Stimulated activated CD4-positive, alpha-beta T cell treated with anti-CD3 and anti-CD28 coated beads, Interleukin-15, amount 100 ng/mL, for 48 hours (primary cell): ENCODE measurements at regions not wholly inside any gene's neighbourhood (a gene's known extent, or its start where the extent isn't known, plus 50 kb on each side); places are given as distances from the start of the nearest gene placed in this dataset.

Source experiments
- DNase-seq, 2 donors: peaks; one replicate each; pipeline ENCODE4 v3.0.0-alpha.2; 2020; ENCODE audit warnings: low read depth in 2 of 2

- DNase-seq = no peak
These were observed 216.1 kb upstream of the RASA1 start for GRCh38 chr5:87051502-87052113.

GRCh38 chr5:87053146-87053545 is 214.5 kb upstream of the RASA1 start:
- no peak for DNase-seq

- no peak for DNase-seq
These were observed 212.9 kb upstream of the RASA1 start for GRCh38 chr5:87054821-87055220.

- DNase-seq = no peak
These were observed 206.6 kb upstream of the RASA1 start for GRCh38 chr5:87061046-87061445.

GRCh38 chr5:87069311-87069710 is 198.4 kb upstream of the RASA1 start:
- DNase-seq = no peak

GRCh38 chr5:87069974-87070608 is 197.6 kb upstream of the RASA1 start:
- DNase-seq = no peak

- no peak for DNase-seq
These were observed 193.6 kb upstream of the RASA1 start for GRCh38 chr5:87074072-87074471.

GRCh38 chr5:87074934-87075541 is 192.6 kb upstream of the RASA1 start:
- DNase-seq = no peak

GRCh38 chr5:87076411-87076810 is 191.3 kb upstream of the RASA1 start:
- DNase-seq = no peak

GRCh38 chr5:87076931-87077330 is 190.8 kb upstream of the RASA1 start:
- DNase-seq = no peak

GRCh38 chr5:87079219-87079618 is 188.5 kb upstream of the RASA1 start:
- DNase-seq = no peak

GRCh38 chr5:87081016-87081415 is 186.7 kb upstream of the RASA1 start:
- DNase-seq = no peak

GRCh38 chr5:87081511-87082372 is 185.9 kb upstream of the RASA1 start:
- DNase-seq = no peak

GRCh38 chr5:87094347-87094746 is 173.3 kb upstream of the RASA1 start:
- DNase-seq = no peak

GRCh38 chr5:87094833-87095232 is 172.8 kb upstream of the RASA1 start:
- no peak for DNase-seq

- no peak for DNase-seq
These were observed 171.9 kb upstream of the RASA1 start for GRCh38 chr5:87095787-87096186.

GRCh38 chr5:87097664-87098063 is 170.0 kb upstream of the RASA1 start:
- DNase-seq = no peak

- DNase-seq = no peak
These were observed 168.3 kb upstream of the RASA1 start for GRCh38 chr5:87099291-87099839.

GRCh38 chr5:87099968-87100367 is 167.7 kb upstream of the RASA1 start:
- DNase-seq = no peak

- no peak for DNase-seq
These were observed 166.4 kb upstream of the RASA1 start for GRCh38 chr5:87101321-87101720.

GRCh38 chr5:87102841-87103240 is 164.8 kb upstream of the RASA1 start:
- DNase-seq = no peak

- no peak for DNase-seq
These were observed 163.9 kb upstream of the RASA1 start for GRCh38 chr5:87103616-87104287.
